ENCODE measurements at regions not wholly inside any gene's neighbourhood (a gene's known extent, or its start where the extent isn't known, plus 50 kb on each side); places are given as distances from the start of the nearest gene placed in this dataset.

- TF ChIP-seq CTCF (conservative IDR thresholded peaks at IDR 0.05) (no peak), EZH2 (IDR thresholded peaks at IDR 0.05; ENCODE audit: low read depth) (no peak)
These were observed 127.5 kb upstream of the WSCD1 start for GRCh38 chr17:5942687-5943086.
